Keratinocyte (primary cell): ENCODE measurements at regions not wholly inside any gene's neighbourhood (a gene's known extent, or its start where the extent isn't known, plus 50 kb on each side); places are given as distances from the start of the nearest gene placed in this dataset.

Source experiments
- EZH2 ChIP-seq: IDR thresholded peaks from one replicate; pipeline ENCODE4 v1.6.1; 2012; ENCODE audit warnings: inconsistent platforms, mild to moderate bottlenecking, low read length, moderate library complexity
- TF ChIP-seq, protein P1 (sequence below), 3 experiments: IDR thresholded peaks in 1 of 3; conservative IDR thresholded peaks in 1 of 3; optimal IDR thresholded peaks in 1 of 3; 2 replicates in 2 of 3; 3 replicates in 1 of 3; pipeline versions ENCODE3 to v1.5.1; 2011; ENCODE audit warnings: low read length in 3 of 3, mild to moderate bottlenecking in 3 of 3, moderate library complexity in 2 of 3, control low read depth in 1 of 3, inconsistent platforms in 1 of 3; ENCODE audit not compliant: insufficient read depth in 2 of 3; ENCODE audit errors: extremely low read depth in 1 of 3

- TF ChIP-seq, protein P1, sequence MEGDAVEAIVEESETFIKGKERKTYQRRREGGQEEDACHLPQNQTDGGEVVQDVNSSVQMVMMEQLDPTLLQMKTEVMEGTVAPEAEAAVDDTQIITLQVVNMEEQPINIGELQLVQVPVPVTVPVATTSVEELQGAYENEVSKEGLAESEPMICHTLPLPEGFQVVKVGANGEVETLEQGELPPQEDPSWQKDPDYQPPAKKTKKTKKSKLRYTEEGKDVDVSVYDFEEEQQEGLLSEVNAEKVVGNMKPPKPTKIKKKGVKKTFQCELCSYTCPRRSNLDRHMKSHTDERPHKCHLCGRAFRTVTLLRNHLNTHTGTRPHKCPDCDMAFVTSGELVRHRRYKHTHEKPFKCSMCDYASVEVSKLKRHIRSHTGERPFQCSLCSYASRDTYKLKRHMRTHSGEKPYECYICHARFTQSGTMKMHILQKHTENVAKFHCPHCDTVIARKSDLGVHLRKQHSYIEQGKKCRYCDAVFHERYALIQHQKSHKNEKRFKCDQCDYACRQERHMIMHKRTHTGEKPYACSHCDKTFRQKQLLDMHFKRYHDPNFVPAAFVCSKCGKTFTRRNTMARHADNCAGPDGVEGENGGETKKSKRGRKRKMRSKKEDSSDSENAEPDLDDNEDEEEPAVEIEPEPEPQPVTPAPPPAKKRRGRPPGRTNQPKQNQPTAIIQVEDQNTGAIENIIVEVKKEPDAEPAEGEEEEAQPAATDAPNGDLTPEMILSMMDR (optimal IDR thresholded peaks at IDR 0.05 in 1 of 3, IDR thresholded peaks at IDR 0.05 in 1 of 3, conservative IDR thresholded peaks at IDR 0.05 in 1 of 3; ENCODE audit: extremely low read depth in 1 of 3, insufficient read depth in 2 of 3, low read length in 3 of 3) = no peak
- no peak for TF ChIP-seq EZH2
Measured at GRCh38 chr18:60950634-60951033, 382.6 kb upstream of the CDH20 start.
